ENCODE measurements at regions not wholly inside any gene's neighbourhood (a gene's known extent, or its start where the extent isn't known, plus 50 kb on each side); places are given as distances from the start of the nearest gene placed in this dataset.
A peak's percentile ranks its signal among the peaks of the same experiment; 100 is the strongest.

- no peak; the same call in 1 of the 2 replicates for ATAC-seq
- DNase-seq (ENCODE audit: low spot score), result no peak
- ChIA-PET POLR2A (no interaction called here), CTCF (no interaction called here)
- Mint-ChIP-seq H3K27ac (no peak overlapping the region), H3K4me3 (no peak overlapping the region), H3K4me1 (no peaks in the 10 kb centered on the region), H3K36me3 (no peaks in the 10 kb centered on the region), H3K9me3 (peaks cover 5% of the 10 kb centered on the region), H3K27me3 (ENCODE audit: low read depth) (no peaks in the 10 kb centered on the region)
- TF ChIP-seq, protein P1, sequence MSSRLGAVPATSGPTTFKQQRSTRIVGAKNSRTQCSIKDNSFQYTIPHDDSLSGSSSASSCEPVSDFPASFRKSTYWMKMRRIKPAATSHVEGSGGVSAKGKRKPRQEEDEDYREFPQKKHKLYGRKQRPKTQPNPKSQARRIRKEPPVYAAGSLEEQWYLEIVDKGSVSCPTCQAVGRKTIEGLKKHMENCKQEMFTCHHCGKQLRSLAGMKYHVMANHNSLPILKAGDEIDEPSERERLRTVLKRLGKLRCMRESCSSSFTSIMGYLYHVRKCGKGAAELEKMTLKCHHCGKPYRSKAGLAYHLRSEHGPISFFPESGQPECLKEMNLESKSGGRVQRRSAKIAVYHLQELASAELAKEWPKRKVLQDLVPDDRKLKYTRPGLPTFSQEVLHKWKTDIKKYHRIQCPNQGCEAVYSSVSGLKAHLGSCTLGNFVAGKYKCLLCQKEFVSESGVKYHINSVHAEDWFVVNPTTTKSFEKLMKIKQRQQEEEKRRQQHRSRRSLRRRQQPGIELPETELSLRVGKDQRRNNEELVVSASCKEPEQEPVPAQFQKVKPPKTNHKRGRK (CRISPR knock-in tag; IDR thresholded peaks at IDR 0.05; ENCODE audit: borderline replicate concordance), result no peak
- TF ChIP-seq OVOL2 (CRISPR knock-in tag; IDR thresholded peaks at IDR 0.05; ENCODE audit: borderline replicate concordance), result no peak
- TF ChIP-seq, protein P2, sequence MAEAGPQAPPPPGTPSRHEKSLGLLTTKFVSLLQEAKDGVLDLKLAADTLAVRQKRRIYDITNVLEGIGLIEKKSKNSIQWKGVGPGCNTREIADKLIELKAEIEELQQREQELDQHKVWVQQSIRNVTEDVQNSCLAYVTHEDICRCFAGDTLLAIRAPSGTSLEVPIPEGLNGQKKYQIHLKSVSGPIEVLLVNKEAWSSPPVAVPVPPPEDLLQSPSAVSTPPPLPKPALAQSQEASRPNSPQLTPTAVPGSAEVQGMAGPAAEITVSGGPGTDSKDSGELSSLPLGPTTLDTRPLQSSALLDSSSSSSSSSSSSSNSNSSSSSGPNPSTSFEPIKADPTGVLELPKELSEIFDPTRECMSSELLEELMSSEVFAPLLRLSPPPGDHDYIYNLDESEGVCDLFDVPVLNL (CRISPR knock-in tag; IDR thresholded peaks at IDR 0.05; ENCODE audit: borderline replicate concordance, low read depth), result no peak
- no peak for TF ChIP-seq ZNF532 (CRISPR knock-in tag; IDR thresholded peaks at IDR 0.05; ENCODE audit: borderline replicate concordance)
- no peak for TF ChIP-seq ZBTB21 (CRISPR knock-in tag; IDR thresholded peaks at IDR 0.05; ENCODE audit: borderline replicate concordance)
- TF ChIP-seq, protein P3, sequence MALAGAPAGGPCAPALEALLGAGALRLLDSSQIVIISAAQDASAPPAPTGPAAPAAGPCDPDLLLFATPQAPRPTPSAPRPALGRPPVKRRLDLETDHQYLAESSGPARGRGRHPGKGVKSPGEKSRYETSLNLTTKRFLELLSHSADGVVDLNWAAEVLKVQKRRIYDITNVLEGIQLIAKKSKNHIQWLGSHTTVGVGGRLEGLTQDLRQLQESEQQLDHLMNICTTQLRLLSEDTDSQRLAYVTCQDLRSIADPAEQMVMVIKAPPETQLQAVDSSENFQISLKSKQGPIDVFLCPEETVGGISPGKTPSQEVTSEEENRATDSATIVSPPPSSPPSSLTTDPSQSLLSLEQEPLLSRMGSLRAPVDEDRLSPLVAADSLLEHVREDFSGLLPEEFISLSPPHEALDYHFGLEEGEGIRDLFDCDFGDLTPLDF (CRISPR knock-in tag; IDR thresholded peaks at IDR 0.05), result no peak
- TF ChIP-seq IRF1 (CRISPR knock-in tag; IDR thresholded peaks at IDR 0.05), result no peak
- TF ChIP-seq, protein P4, sequence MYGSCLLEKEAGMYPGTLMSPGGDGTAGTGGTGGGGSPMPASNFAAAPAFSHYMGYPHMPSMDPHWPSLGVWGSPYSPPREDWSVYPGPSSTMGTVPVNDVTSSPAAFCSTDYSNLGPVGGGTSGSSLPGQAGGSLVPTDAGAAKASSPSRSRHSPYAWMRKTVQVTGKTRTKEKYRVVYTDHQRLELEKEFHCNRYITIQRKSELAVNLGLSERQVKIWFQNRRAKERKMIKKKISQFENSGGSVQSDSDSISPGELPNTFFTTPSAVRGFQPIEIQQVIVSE (CRISPR knock-in tag; IDR thresholded peaks at IDR 0.05; ENCODE audit: borderline replicate concordance), result no peak
Observed at GRCh38 chr18:44411976-44412375, 268.7 kb upstream of the SETBP1 start.

GRCh38 chr18:44423814-44424644 is 256.7 kb upstream of the SETBP1 start:
- TF ChIP-seq NR3C1 (CRISPR knock-in tag; conservative IDR thresholded peaks at IDR 0.05; ENCODE audit: low read depth), result no peak
- no peak for TF ChIP-seq ATF6 (CRISPR knock-in tag; IDR thresholded peaks at IDR 0.05)
- no peak for TF ChIP-seq EMX1 (CRISPR knock-in tag; IDR thresholded peaks at IDR 0.05)
- no peak for TF ChIP-seq ZMAT4 (CRISPR knock-in tag; IDR thresholded peaks at IDR 0.05)
- no peak for TF ChIP-seq TCF7 (CRISPR knock-in tag; IDR thresholded peaks at IDR 0.05; ENCODE audit: low read depth)
- TF ChIP-seq SMAD3 (CRISPR knock-in tag; IDR thresholded peaks at IDR 0.05; ENCODE audit: borderline replicate concordance), result no peak
- no peak for TF ChIP-seq IRF1 (CRISPR knock-in tag; IDR thresholded peaks at IDR 0.05)
- TF ChIP-seq RELA (CRISPR knock-in tag; IDR thresholded peaks at IDR 0.05; ENCODE audit: borderline replicate concordance), result no peak
- TF ChIP-seq, protein P3 (CRISPR knock-in tag; IDR thresholded peaks at IDR 0.05), result no peak
- TF ChIP-seq ZNF263 (CRISPR knock-in tag; IDR thresholded peaks at IDR 0.05; ENCODE audit: low read depth), result no peak
- TF ChIP-seq ZBTB21 (CRISPR knock-in tag; IDR thresholded peaks at IDR 0.05; ENCODE audit: borderline replicate concordance), result no peak
- H3K9me3 Mint-ChIP-seq, result peaks cover 24% of the 10 kb centered on the region
- DNase-seq (ENCODE audit: low spot score), result no peak
- CTCF ChIA-PET, result no interaction called here
- no peak overlapping the region for H3K27ac Mint-ChIP-seq
- H3K4me1 Mint-ChIP-seq, result peaks cover 14% of the 10 kb centered on the region
- peaks cover 3% of the 10 kb centered on the region for H3K27me3 Mint-ChIP-seq (ENCODE audit: low read depth)
- no peak overlapping the region for H3K4me3 Mint-ChIP-seq
- peak; percentile 75 for ATAC-seq
- H3K36me3 Mint-ChIP-seq, result peaks cover 4% of the 10 kb centered on the region
- POLR2A ChIA-PET, result no interaction called here
